SIG-M5 treated with dmso at 0.1 percent for 504 hours (cell line): ENCODE measurements at regions not wholly inside any gene's neighbourhood (a gene's known extent, or its start where the extent isn't known, plus 50 kb on each side); places are given as distances from the start of the nearest gene placed in this dataset.
"Not testable (repeated sequence)": the region's sequence is repeated elsewhere in the genome, so short reads cannot be mapped to it uniquely, and the experiment has no call there.

Experiments
- DNase-seq: peaks from one replicate; lab custom pipeline; 2025; ENCODE audit not compliant: unreplicated experiment; lab: John Stamatoyannopoulos, UW

- DNase-seq = no peak
Measured at GRCh38 chr3:187795207-187795960, 50.1 kb upstream of the BCL6 start.

GRCh38 chr3:187798126-187798525 lies 52.9 kb upstream of the BCL6 start:
- peak; percentile 50 for DNase-seq

- DNase-seq = no peak
Measured at GRCh38 chr3:187798531-187799530, 53.6 kb upstream of the BCL6 start.

GRCh38 chr3:187799942-187800641 lies 54.8 kb upstream of the BCL6 start:
- no peak for DNase-seq

GRCh38 chr3:187801152-187801551 lies 55.9 kb upstream of the BCL6 start:
- DNase-seq = no peak

GRCh38 chr3:187802203-187802927 lies 57.1 kb upstream of the BCL6 start:
- DNase-seq = no peak

GRCh38 chr3:187802928-187803259 lies 57.6 kb upstream of the BCL6 start:
- DNase-seq = no peak

GRCh38 chr3:187804120-187804744 lies 59.0 kb upstream of the BCL6 start:
- DNase-seq = no peak

- DNase-seq = no peak
Measured at GRCh38 chr3:187804745-187805121, 59.5 kb upstream of the BCL6 start.

GRCh38 chr3:187805774-187806173 lies 60.5 kb upstream of the BCL6 start:
- DNase-seq = no peak

- no peak for DNase-seq
Measured at GRCh38 chr3:187807086-187807862, 62.0 kb upstream of the BCL6 start.

- DNase-seq = no peak
Measured at GRCh38 chr3:187808527-187808895, 63.2 kb upstream of the BCL6 start.

- DNase-seq = no peak
Measured at GRCh38 chr3:187809612-187809991, 64.3 kb upstream of the BCL6 start.

GRCh38 chr3:187810021-187810446 lies 64.8 kb upstream of the BCL6 start:
- DNase-seq = no peak

GRCh38 chr3:187811585-187812250 lies 66.5 kb upstream of the BCL6 start:
- DNase-seq = no peak

- no peak for DNase-seq
Measured at GRCh38 chr3:187812496-187812895, 67.2 kb upstream of the BCL6 start.

GRCh38 chr3:187813198-187813597 lies 67.9 kb upstream of the BCL6 start:
- DNase-seq = no peak

- not testable (repeated sequence) for DNase-seq
Measured at GRCh38 chr3:187817766-187818165, 72.5 kb upstream of the BCL6 start.

- DNase-seq = no peak
Measured at GRCh38 chr3:187821616-187822317, 76.5 kb upstream of the BCL6 start.
